GM21526 (cell line): ENCODE measurements at regions not wholly inside any gene's neighbourhood (a gene's known extent, or its start where the extent isn't known, plus 50 kb on each side); places are given as distances from the start of the nearest gene placed in this dataset.

Experiments used
- ATAC-seq: cut with Tn5 transposase; IDR thresholded peaks from one replicate; pipeline ENCODE4 v1.9.1; 2021; ENCODE audit warnings: moderate library complexity; ENCODE audit not compliant: unreplicated experiment, low FRiP score

DNA sequence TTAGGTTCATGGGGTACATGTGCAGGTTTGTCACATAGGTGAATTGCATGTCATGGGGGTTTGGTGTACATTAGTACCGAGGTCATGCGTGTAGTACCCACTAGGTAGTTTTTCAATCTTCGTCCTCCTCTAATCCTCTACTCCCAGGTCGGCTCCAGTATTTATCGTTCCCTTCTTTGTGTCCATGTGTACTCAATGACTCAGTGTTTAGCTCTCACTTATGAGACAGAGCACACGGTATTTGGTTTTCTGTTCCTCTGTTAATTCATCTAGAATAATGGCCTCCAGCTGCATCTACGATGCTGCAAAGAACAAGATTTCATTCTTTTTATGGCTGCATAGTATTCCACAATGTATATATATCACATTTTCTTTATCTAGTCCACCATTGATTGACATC is 850.9 kb upstream of the MDGA2 start:
- no peak for ATAC-seq

DNA sequence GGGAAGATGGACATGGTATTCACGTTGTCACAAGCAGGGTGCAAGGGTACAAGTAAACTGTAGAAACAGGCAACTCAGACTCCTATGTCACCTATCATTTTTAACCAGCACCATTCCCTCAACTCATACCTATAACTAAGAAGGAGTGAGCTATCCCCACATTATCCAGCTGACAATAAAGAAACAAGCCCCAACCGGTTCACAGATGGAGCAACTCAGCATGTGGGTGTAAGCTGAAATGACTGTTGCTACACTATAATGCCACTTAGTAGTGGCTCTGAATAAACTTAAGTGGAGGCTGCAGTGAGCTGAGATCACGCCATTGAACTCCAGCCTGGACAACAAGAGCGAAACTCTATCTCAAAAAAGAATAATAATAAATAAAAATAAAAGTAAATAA is 829.5 kb upstream of the MDGA2 start:
- ATAC-seq, result no peak

DNA sequence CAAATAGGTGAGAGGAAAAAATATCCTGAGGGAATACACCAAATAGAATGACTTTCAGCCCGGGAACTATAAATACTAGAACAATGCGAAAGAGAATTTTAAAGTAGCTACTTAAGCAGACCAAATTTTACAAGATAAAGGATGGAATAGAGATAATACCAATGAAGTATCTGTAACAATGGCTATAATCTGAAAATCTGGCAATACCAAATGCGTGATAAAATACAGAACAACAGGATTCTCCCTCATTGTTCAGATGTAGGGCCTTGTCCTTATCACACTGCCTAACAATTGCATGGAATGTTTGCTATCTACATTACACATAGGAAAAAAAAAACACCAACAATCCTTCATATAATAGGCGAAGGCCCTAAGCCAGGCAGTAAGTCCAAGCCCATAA is 815.4 kb upstream of the MDGA2 start:
- no peak for ATAC-seq

DNA sequence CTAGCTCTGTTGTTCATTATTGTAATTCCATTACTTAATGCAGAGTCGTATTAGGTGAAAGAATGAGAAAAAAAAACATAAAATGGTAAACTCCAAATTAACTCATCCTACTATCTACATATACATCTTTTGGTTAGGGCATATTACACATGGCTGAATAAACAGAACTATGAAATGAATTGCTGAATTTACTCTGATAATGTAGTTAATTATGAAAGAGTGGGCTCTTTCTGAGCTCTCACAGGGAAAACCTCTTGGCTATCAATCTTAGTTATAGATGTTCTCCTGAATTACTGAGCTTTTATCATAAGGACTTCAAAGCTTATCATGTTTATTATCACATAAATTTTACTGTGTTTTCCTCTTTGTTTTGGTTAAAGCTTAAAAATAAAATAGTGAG is 798.5 kb upstream of the MDGA2 start:
- no peak for ATAC-seq

GRCh38 chr14:48456051-48456450 is 780.6 kb upstream of the MDGA2 start:
- ATAC-seq, result no peak

GRCh38 chr14:48454887-48455286 is 779.5 kb upstream of the MDGA2 start:
- ATAC-seq, result no peak

GRCh38 chr14:48452437-48452995 is 777.1 kb upstream of the MDGA2 start:
- ATAC-seq, result no peak

GRCh38 chr14:48435221-48435620 is 759.8 kb upstream of the MDGA2 start:
- no peak for ATAC-seq

DNA sequence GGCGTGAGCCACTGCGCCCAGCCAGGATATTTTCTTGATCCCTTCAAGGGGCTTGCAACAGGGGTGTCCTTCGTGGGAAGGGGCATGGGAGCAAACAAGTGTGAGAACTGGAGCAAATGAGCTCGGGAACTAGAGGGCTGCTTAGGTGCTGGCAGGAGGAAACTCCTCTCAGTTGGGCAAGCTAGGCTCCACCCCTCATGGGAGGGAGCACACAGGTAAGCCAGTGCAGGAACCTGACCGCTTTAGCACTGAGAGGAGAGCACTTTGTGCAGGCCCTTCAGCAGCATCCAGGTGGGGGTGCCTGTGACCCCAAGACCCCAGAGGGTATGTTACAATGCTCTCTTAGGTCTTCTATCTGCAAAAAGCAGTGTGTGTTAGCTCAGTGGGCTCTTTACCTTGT is 755.4 kb upstream of the MDGA2 start:
- ATAC-seq, result no peak

DNA sequence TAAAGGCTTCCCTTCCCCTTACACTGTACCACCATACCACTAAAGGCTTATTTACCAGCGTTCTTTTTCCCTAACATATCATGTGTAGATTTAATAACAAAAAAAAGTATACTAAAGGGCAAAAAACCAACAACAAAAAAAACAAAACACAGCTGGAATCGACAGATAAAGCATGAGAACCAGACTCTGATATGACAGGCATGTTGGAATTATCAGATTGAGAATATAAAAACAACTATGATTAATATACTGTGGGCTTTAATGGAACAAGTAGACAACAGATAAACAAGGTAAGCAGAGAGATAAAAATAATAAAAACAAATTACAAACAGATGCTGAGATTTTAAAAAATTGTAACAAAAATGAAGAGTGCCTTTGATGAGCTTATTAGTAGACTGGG is 754.1 kb upstream of the MDGA2 start:
- ATAC-seq, result no peak

- ATAC-seq, result no peak
Observed at GRCh38 chr14:48417715-48418500, 742.5 kb upstream of the MDGA2 start.

DNA sequence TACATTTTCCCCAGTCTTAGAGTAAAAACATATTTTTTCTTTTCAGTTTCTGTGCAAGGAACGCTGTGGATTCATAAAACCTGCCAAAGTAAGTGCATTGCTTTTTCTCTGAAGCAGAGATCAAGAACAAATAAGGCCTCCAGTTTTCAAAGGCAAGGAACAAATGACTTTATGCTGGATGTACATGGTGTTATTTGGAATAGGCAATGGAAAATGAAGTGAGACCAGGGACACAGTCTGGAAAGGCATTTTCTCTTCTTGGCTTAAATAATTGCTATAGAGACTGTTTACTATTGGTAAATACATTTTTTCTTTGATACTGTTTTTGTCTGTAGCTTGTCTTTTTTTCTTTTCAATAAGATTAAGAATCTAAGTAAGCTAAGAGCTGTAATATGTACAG is 725.9 kb upstream of the MDGA2 start:
- no peak for ATAC-seq

DNA sequence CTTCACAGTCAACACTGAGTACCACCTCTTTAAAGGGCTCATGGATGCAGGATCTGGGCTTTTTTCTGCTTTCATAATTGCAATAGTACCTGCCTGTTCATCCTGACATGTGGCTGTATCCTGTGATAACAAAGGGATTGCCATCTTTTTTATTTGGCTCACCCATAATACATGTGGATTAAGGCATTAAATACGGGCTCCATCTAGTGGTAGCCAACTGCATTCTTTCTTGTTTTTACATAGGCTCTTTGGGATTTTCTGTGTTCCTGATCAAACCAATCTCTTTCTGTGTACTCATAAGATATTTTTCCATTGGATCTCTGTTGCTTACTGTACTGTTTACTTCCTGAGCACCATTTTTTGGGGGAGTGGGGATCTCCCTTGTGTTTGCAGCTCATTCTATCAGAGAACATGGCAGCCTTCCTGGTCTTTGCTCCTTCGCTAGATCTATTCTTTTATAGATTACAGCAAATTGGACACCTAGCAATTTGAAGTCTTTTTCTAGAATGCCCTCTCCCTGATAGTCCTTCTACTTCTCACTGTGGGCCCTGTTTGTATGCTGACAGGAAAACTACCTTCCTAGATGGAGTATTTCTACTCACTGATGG is 723.4 kb upstream of the MDGA2 start:
- no peak for ATAC-seq

DNA sequence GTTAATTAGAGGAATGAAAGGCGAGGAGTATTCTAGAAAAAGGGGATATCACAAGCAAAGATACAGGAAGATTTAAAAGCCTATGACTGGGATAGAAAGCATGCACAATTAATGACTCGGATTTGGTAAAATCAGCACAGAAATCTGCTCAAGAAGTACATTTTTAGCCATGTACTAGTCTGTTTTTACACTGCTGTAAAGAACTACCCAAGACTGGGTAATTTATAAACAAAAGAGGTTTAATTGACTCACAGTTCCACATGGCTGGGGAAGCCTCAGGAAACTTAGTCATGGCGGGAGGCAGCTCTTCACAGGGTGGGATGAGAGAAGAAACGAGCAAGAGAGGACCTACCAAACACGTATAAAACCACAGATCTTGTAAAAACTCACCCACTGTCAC is 716.3 kb upstream of the MDGA2 start:
- ATAC-seq, result no peak

DNA sequence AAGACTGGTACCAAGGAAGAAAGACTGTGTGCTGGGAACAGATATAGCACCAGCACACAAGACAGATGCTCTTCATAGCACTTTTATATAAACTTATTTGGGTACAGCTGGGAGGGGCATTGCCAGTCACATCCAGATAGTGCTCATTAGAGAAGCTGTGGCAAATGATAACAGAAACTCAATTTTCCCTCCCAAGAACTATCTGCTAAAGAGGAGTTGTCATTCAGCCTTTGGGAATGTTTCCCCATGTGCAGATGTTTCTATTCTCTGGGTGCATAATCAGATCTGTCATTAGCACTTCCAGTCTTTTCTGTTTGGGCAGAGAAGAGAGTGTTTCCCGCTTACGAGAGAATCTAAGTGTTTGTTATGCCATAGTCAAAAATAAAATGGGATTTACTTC is 714.9 kb upstream of the MDGA2 start:
- no peak for ATAC-seq

- no peak for ATAC-seq
Observed at GRCh38 chr14:48384821-48385220, 709.4 kb upstream of the MDGA2 start.

GRCh38 chr14:48382961-48383360 is 707.6 kb upstream of the MDGA2 start:
- no peak for ATAC-seq

- ATAC-seq, result no peak
Observed at GRCh38 chr14:48378541-48378940, 703.1 kb upstream of the MDGA2 start.

DNA sequence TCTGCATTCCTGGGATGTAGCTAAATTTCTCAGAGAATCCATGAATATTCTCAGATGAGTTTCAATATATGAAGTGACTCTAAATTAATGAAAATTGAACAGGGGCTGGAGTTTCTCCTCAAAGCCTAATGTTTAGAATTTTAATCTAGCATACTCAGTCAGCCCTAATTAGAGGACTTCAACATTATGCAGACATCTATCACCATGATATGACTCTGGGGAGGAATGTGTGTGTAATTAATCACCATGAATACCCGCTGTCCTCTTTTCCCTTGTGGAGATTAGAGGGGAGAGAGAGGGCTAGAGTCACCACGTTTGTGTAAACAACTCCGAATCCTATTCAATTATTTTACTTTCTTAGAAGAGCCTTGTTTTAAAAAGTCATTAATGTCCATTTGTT is 698.6 kb upstream of the MDGA2 start:
- ATAC-seq, result no peak

- no peak for ATAC-seq
Observed at GRCh38 chr14:48350971-48351370, 675.6 kb upstream of the MDGA2 start.

- ATAC-seq, result no peak
Observed at GRCh38 chr14:48349689-48350088, 674.3 kb upstream of the MDGA2 start.

- ATAC-seq, result no peak
Observed at GRCh38 chr14:48341069-48341468, 665.7 kb upstream of the MDGA2 start.
